Spleen (tissue), 11 donors: ENCODE measurements at regions not wholly inside any gene's neighbourhood (a gene's known extent, or its start where the extent isn't known, plus 50 kb on each side); places are given as distances from the start of the nearest gene placed in this dataset.

ENCODE experiments used
- DNase-seq: peaks from one replicate; pipeline ENCODE4 v3.0.0-alpha.2; 2020
- H3K27ac ChIP-seq, 8 donors: fragments of 200-600 bp; sonication (generic) in 7 of 8; 1 replicate in 4 of 8; 2 replicates in 4 of 8; pipeline versions ENCODE4 v1.5.0 to v1.8.0; 2016 to 2021; ENCODE audit warnings: inconsistent platforms in 4 of 8, mild to moderate bottlenecking in 4 of 8, moderate library complexity in 1 of 8
- H3K27me3 ChIP-seq, 7 donors: fragments of 200-600 bp; sonication (generic) in 6 of 7; replicated peaks in 1 of 7; 1 replicate in 4 of 7; 2 replicates in 3 of 7; pipeline versions ENCODE4 v1.5.0 to v1.8.0; 2016 to 2021; ENCODE audit warnings: inconsistent platforms in 3 of 7, mild to moderate bottlenecking in 1 of 7
- H3K36me3 ChIP-seq, 6 donors: fragments of 200-600 bp; sonication (generic) in 5 of 6; 1 replicate in 4 of 6; 2 replicates in 2 of 6; pipeline versions ENCODE4 v1.5.0 to v1.8.0; 2016 to 2021; ENCODE audit warnings: inconsistent platforms in 2 of 6
- H3K4me1 ChIP-seq, 6 donors: fragments of 200-600 bp; sonication (generic) in 5 of 6; 1 replicate in 3 of 6; 2 replicates in 3 of 6; pipeline versions ENCODE4 v1.5.0 to v1.8.0; 2016 to 2021; ENCODE audit warnings: inconsistent platforms in 3 of 6
- H3K4me3 ChIP-seq, 8 donors: fragments of 200-600 bp; sonication (generic) in 7 of 8; 1 replicate in 4 of 8; 2 replicates in 4 of 8; pipeline versions ENCODE4 v1.5.0 to v1.8.0; 2016 to 2021; ENCODE audit warnings: inconsistent platforms in 4 of 8, mild to moderate bottlenecking in 4 of 8, moderate library complexity in 2 of 8
- H3K9me3 ChIP-seq, 8 donors: fragments of 200-600 bp; sonication (generic) in 7 of 8; 1 replicate in 4 of 8; 2 replicates in 4 of 8; pipeline versions ENCODE4 v1.5.0 to v1.8.0; 2016 to 2021; ENCODE audit warnings: inconsistent platforms in 4 of 8
- POLR2AphosphoS5 ChIP-seq, 3 donors: sonication (generic); formaldehyde crosslinking; IDR thresholded peaks; one replicate each; pipeline ENCODE4 v1.5.1; 2017; ENCODE audit warnings: antibody characterized with exemption in 3 of 3
- WGBS, 5 donors: extraction: QIAGEN DNeasy Blood & Tissue Kit in 3 of 5; methylation state at CpG; one replicate each; pipeline versions ENCODE4 v1.1.5 to v1.1.7; 2013 to 2018; 5-methylcytosine and 5-hydroxymethylcytosine counted together
- intact Hi-C: fragments of 100-400 bp; cut with DNase I; formaldehyde crosslinking; loops from one replicate; pipeline ENCODE4 v1.15.0; 2023; ENCODE audit warnings: low total_unique reads
- small RNA-seq, 4 donors: library from RNA; depleted of rRNA; stranded (forward); fragments of <200 nt; gene quantifications; one replicate each; pipeline ENCODE3, GENCODE V24; 2016
- TF ChIP-seq, protein P1 (sequence below), 11 experiments: fragments of 200-600 bp in 7 of 11; fragments of 450-650 bp in 4 of 11; sonication (generic) in 4 of 11; IDR thresholded peaks in 8 of 11; conservative IDR thresholded peaks in 3 of 11; 1 replicate in 7 of 11; 2 replicates in 4 of 11; pipeline versions ENCODE4 v1.4.0 to v1.8.0; 2016 to 2021; ENCODE audit warnings: antibody characterized with exemption in 11 of 11, inconsistent platforms in 4 of 11, mild to moderate bottlenecking in 1 of 11
- donor health status: healthy with polysubstance abuse.
- donor health status: DM: no; HTN: no; CAD: no; lungs with moderate emphysema.
- donor health status: DM: no; HTN: no; CAD: no.
- donor health status: Bipolar disorder and iron deficiency.
- donor health status: healthy.
- donor health status: DM: no; HTN: no; CAD: no.
- donor health status: DM: yes; HTN: yes; CAD: no.

DNA sequence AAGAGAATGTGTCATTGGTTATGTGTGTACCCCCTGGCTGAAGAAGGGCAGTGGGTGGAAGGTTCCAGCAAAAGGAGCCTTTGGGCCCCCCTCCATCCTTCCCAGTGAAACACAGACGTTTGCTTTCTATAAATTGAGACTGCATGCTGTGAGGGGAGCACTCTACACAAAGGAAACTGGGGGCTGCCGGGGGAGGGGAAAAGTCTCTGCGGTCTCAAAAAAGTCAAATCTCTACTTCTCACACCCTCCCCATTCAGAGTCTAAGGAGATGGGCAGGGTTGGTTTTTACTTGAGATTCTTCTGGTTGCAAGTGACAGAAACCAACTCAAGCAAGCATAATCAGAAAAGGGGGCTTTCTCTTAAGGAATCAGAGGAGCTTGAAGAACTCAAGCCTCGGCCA, 50.1 kb upstream of the TLE3 start:
- intact Hi-C loops: no loop called here
- Histone ChIP-seq H3K27me3 (peaks cover 0 to 51% (median 0%) of the 10 kb centered on the region in 7 donors), H3K4me1 (peaks cover 0 to 23% (median 9%) of the 10 kb centered on the region in 6 donors), H3K9me3 (no peaks in the 10 kb centered on the region), H3K27ac (no peak overlapping the region), H3K4me3 (no peak overlapping the region), H3K36me3 (no peaks in the 10 kb centered on the region)
- no peak for DNase-seq
- TF ChIP-seq POLR2AphosphoS5 (IDR thresholded peaks at IDR 0.05): no peak
- TF ChIP-seq, protein P1, sequence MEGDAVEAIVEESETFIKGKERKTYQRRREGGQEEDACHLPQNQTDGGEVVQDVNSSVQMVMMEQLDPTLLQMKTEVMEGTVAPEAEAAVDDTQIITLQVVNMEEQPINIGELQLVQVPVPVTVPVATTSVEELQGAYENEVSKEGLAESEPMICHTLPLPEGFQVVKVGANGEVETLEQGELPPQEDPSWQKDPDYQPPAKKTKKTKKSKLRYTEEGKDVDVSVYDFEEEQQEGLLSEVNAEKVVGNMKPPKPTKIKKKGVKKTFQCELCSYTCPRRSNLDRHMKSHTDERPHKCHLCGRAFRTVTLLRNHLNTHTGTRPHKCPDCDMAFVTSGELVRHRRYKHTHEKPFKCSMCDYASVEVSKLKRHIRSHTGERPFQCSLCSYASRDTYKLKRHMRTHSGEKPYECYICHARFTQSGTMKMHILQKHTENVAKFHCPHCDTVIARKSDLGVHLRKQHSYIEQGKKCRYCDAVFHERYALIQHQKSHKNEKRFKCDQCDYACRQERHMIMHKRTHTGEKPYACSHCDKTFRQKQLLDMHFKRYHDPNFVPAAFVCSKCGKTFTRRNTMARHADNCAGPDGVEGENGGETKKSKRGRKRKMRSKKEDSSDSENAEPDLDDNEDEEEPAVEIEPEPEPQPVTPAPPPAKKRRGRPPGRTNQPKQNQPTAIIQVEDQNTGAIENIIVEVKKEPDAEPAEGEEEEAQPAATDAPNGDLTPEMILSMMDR (IDR thresholded peaks at IDR 0.05 in 8 of 11, conservative IDR thresholded peaks at IDR 0.05 in 3 of 11): no peak
- WGBS, 5 donors: 41 to 54% (median 49%) methylated on average over 4 of the region's 4 CpGs

Small RNA genes lying in the stretch of these regions (small RNA-seq; reads per million reads assigned to genes)
- 0 reads per million in 4 donors for gene RNU6-745P
